ENCODE measurements at regions not wholly inside any gene's neighbourhood (a gene's known extent, or its start where the extent isn't known, plus 50 kb on each side); places are given as distances from the start of the nearest gene placed in this dataset.

DNA sequence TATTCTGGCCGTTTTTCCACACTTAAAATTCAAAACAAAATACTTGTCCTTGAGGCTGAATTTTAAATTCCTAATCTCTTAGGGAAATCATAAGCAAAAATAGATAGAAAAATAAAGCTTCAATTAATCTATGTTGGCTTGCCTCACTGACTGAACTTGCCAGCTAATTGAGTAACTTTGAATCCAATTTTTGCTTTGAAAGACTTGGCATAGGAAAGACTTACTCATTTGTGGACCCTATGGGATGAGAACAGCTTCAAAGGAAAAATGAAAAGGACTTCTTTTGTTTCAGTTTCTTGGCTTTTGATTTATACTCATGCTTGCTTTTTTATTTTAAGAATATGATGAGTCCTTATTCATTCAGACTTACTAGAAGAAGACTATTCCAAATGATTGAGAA is 370.7 kb upstream of the RARB start:
- DNase-seq (ENCODE audit: low spot score in 2 of 2): no peak
- Histone ChIP-seq H3K4me3 (no peak overlapping the region), H3K36me3 (no peaks in the 10 kb centered on the region), H3K9me3 (no peaks in the 10 kb centered on the region), H3K4me1 (no peaks in the 10 kb centered on the region), H3K27ac (no peak overlapping the region), H3K27me3 (no peaks in the 10 kb centered on the region)
- TF ChIP-seq, protein P1, sequence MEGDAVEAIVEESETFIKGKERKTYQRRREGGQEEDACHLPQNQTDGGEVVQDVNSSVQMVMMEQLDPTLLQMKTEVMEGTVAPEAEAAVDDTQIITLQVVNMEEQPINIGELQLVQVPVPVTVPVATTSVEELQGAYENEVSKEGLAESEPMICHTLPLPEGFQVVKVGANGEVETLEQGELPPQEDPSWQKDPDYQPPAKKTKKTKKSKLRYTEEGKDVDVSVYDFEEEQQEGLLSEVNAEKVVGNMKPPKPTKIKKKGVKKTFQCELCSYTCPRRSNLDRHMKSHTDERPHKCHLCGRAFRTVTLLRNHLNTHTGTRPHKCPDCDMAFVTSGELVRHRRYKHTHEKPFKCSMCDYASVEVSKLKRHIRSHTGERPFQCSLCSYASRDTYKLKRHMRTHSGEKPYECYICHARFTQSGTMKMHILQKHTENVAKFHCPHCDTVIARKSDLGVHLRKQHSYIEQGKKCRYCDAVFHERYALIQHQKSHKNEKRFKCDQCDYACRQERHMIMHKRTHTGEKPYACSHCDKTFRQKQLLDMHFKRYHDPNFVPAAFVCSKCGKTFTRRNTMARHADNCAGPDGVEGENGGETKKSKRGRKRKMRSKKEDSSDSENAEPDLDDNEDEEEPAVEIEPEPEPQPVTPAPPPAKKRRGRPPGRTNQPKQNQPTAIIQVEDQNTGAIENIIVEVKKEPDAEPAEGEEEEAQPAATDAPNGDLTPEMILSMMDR (IDR thresholded peaks at IDR 0.05): no peak
- intact Hi-C loops (cut with DNase I): no loop called here

DNA sequence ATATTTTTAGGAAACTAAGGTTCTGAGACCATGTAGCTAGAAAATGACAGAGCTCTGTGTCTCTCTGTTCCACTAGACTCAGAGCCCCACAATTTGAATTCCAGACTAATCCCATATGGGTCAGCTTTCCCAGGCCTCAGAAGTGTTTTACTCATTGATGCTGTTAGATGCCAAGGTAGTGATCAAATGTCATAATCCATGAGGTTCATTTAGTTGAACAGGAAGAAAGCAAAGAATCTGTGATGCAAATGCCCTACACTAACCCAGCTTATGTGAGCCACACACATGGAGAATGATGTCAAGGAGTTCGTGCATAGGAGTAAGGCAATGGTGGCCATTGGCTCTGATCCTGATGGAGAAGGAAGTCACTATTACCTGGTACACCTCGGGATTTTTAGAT is 363.4 kb upstream of the RARB start:
- Histone ChIP-seq H3K27ac (no peak overlapping the region), H3K4me3 (no peak overlapping the region), H3K4me1 (no peaks in the 10 kb centered on the region), H3K27me3 (no peaks in the 10 kb centered on the region), H3K36me3 (no peaks in the 10 kb centered on the region), H3K9me3 (no peaks in the 10 kb centered on the region)
- TF ChIP-seq, protein P1 (IDR thresholded peaks at IDR 0.05): no peak
- no peak for DNase-seq (ENCODE audit: low spot score in 2 of 2)
- intact Hi-C loops (cut with DNase I): no loop called here

DNA sequence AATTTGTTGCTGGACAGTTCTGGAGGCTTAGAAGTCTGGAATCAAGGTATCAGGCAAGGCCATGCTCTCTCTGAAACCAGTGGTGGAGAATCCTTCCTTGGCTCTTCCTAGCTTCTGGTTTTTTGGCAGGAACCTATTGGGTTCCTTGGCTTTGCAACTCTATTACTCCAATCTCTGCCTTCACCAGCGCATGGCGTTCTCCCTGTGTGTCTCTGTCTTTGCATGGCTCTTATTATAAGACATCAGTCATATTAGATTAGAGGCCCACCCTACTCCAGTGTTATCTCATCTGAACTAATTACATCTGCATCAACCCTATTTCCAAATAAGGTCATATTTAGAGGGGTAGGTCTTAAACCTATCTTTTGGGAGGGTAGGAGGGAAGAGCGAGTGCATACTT is 358.1 kb upstream of the RARB start:
- no peak overlapping the region for H3K4me3 ChIP-seq
- TF ChIP-seq, protein P1 (IDR thresholded peaks at IDR 0.05): no peak
- no peaks in the 10 kb centered on the region for H3K9me3 ChIP-seq
- H3K36me3 ChIP-seq: no peaks in the 10 kb centered on the region
- intact Hi-C loops (cut with DNase I): no loop called here
- no peak for DNase-seq (ENCODE audit: low spot score in 2 of 2)
- no peak overlapping the region for H3K27ac ChIP-seq
- H3K4me1 ChIP-seq: no peaks in the 10 kb centered on the region
- H3K27me3 ChIP-seq: no peaks in the 10 kb centered on the region

DNA sequence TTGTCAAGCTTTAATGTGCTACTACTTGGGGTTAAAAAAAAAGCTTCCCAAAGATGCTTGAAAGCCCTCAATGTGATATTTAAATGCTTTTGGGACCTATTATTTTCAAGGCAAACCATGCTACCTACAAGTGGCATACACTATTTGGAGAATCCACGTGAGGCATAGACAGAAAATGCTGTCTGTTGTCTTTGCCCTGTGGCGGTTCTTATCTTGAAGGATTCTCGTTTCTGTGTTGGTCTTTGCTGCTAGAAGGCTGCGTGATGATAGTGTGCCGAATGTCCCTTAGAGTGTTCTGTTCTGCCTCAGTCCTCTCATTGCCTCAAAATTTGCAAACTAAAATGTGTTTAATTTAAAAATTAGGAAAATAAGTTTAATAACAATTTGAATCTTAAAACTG is 356.2 kb upstream of the RARB start:
- Histone ChIP-seq H3K9me3 (no peaks in the 10 kb centered on the region), H3K4me3 (no peak overlapping the region), H3K36me3 (no peaks in the 10 kb centered on the region), H3K27me3 (no peaks in the 10 kb centered on the region), H3K27ac (no peak overlapping the region), H3K4me1 (no peaks in the 10 kb centered on the region)
- TF ChIP-seq, protein P1 (IDR thresholded peaks at IDR 0.05): no peak
- intact Hi-C loops (cut with DNase I): no loop called here
- no peak for DNase-seq (ENCODE audit: low spot score in 2 of 2)

DNA sequence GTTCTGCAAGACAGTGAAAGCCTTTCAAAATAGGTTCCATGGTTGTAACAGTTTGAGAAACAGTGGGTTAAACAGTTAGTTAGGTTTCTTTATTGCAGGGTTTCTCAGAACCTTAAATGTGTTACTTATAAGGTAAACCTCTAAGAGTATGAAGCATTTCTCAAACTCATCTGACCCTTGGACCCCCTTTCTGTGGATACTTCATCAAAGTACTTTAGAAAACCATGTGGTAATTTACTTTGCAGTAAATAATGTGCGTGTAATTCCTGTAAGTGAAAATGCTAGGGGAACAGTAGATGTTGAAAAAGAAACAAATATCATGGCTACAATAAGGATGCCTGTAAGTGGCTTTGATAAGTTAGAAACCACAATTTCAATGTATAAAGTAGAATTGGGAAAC is 354.6 kb upstream of the RARB start:
- no peak for DNase-seq (ENCODE audit: low spot score in 2 of 2)
- Histone ChIP-seq H3K36me3 (no peaks in the 10 kb centered on the region), H3K4me3 (no peak overlapping the region), H3K9me3 (no peaks in the 10 kb centered on the region), H3K27ac (no peak overlapping the region), H3K4me1 (no peaks in the 10 kb centered on the region), H3K27me3 (no peaks in the 10 kb centered on the region)
- TF ChIP-seq, protein P1 (IDR thresholded peaks at IDR 0.05): no peak
- intact Hi-C loops (cut with DNase I): no loop called here

DNA sequence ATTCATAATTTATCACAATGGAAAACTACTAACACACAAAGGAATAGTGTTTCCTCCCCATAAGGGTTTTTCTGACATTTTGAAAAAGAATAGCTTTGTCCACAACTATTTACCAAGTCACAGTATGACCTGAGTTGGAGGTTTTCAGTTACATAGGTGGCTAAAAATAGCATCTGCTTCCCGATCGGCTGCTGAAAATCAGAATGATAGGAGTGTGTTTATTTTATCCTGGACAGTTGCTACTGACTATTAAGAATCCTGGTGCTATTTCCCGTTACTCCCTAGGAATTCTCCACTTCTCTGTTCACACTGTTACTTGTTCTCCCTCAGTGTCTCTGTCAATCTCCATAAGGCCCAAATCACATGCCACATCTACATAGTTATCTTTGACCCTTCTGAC is 353.9 kb upstream of the RARB start:
- intact Hi-C loops (cut with DNase I): no loop called here
- no peaks in the 10 kb centered on the region for H3K36me3 ChIP-seq
- no peak for DNase-seq (ENCODE audit: low spot score in 2 of 2)
- H3K4me3 ChIP-seq: no peak overlapping the region
- no peaks in the 10 kb centered on the region for H3K9me3 ChIP-seq
- no peak overlapping the region for H3K27ac ChIP-seq
- no peaks in the 10 kb centered on the region for H3K27me3 ChIP-seq
- TF ChIP-seq, protein P1 (IDR thresholded peaks at IDR 0.05): no peak
- no peaks in the 10 kb centered on the region for H3K4me1 ChIP-seq

Data from ascending aorta (tissue), 2 donors.